ENCODE measurements at regions not wholly inside any gene's neighbourhood (a gene's known extent, or its start where the extent isn't known, plus 50 kb on each side); places are given as distances from the start of the nearest gene placed in this dataset.

GRCh38 chr9:7739595-7739994 is 60.0 kb downstream of the DMAC1 start:
- Histone ChIP-seq H3K27me3 (ENCODE audit: insufficient read depth, low read depth) (no peaks in the 10 kb centered on the region), H4K20me1 (ENCODE audit: insufficient read depth) (no peaks in the 10 kb centered on the region), H3K36me3 (ENCODE audit: low read depth) (no peaks in the 10 kb centered on the region), H3K27ac (no peak overlapping the region), H3K9me3 (ENCODE audit: insufficient read depth, low read depth) (no peaks in the 10 kb centered on the region), H3K9me2 (ENCODE audit: insufficient read depth) (no peaks in the 10 kb centered on the region), H3F3A (ENCODE audit: insufficient read depth, low read depth) (no peaks in the 10 kb centered on the region), H2AFZ (no peak overlapping the region), H3K4me3 (no peak overlapping the region), H3K4me1 (replicated peaks; ENCODE audit: insufficient read depth) (no peaks in the 10 kb centered on the region), H3K79me2 (ENCODE audit: low read depth) (no peaks in the 10 kb centered on the region), H3K4me2 (no peak overlapping the region)
- intact Hi-C loops (cut with micrococcal nuclease; ENCODE audit: unreplicated experiment) = no loop called here
- TF ChIP-seq CTCF (conservative IDR thresholded peaks at IDR 0.05) (no peak), EZH2 (IDR thresholded peaks at IDR 0.05; ENCODE audit: low read depth) (no peak)
- no peak for DNase-seq
- BruUV-seq (replicated peaks) = no TSS peak
- CTCF ChIA-PET = no interaction called here
- POLR2A ChIA-PET (ENCODE audit: unreplicated experiment) = no interaction called here

GRCh38 chr9:7735311-7735710 is 64.3 kb downstream of the DMAC1 start:
- Histone ChIP-seq H3K36me3 (ENCODE audit: low read depth) (no peaks in the 10 kb centered on the region), H3F3A (ENCODE audit: insufficient read depth, low read depth) (no peaks in the 10 kb centered on the region), H3K4me2 (no peak overlapping the region), H3K9me2 (ENCODE audit: insufficient read depth) (no peaks in the 10 kb centered on the region), H3K4me3 (no peak overlapping the region), H3K27ac (no peak overlapping the region), H3K4me1 (replicated peaks; ENCODE audit: insufficient read depth) (no peaks in the 10 kb centered on the region), H4K20me1 (ENCODE audit: insufficient read depth) (no peaks in the 10 kb centered on the region), H2AFZ (no peak overlapping the region), H3K9me3 (ENCODE audit: insufficient read depth, low read depth) (no peaks in the 10 kb centered on the region), H3K79me2 (ENCODE audit: low read depth) (no peaks in the 10 kb centered on the region), H3K27me3 (ENCODE audit: insufficient read depth, low read depth) (no peaks in the 10 kb centered on the region)
- BruUV-seq (replicated peaks) = no TSS peak
- CTCF ChIA-PET = no interaction called here
- no peak for DNase-seq
- TF ChIP-seq EZH2 (IDR thresholded peaks at IDR 0.05; ENCODE audit: low read depth) = no peak
- TF ChIP-seq CTCF (conservative IDR thresholded peaks at IDR 0.05) = no peak
- intact Hi-C loops (cut with micrococcal nuclease; ENCODE audit: unreplicated experiment) = no loop called here
- POLR2A ChIA-PET (ENCODE audit: unreplicated experiment) = no interaction called here

GRCh38 chr9:7730164-7730445 is 69.5 kb downstream of the DMAC1 start:
- Histone ChIP-seq H3K9me2 (ENCODE audit: insufficient read depth) (no peaks in the 10 kb centered on the region), H2AFZ (no peak overlapping the region), H4K20me1 (ENCODE audit: insufficient read depth) (no peaks in the 10 kb centered on the region), H3K27me3 (ENCODE audit: insufficient read depth, low read depth) (peaks cover 3% of the 10 kb centered on the region; the same call in 1 of the 2 replicates), H3K9me3 (ENCODE audit: insufficient read depth, low read depth) (no peaks in the 10 kb centered on the region), H3K4me1 (replicated peaks; ENCODE audit: insufficient read depth) (no peaks in the 10 kb centered on the region), H3K27ac (no peak overlapping the region), H3K36me3 (ENCODE audit: low read depth) (no peaks in the 10 kb centered on the region), H3K4me3 (no peak overlapping the region), H3F3A (ENCODE audit: insufficient read depth, low read depth) (no peaks in the 10 kb centered on the region), H3K4me2 (no peak overlapping the region), H3K79me2 (ENCODE audit: low read depth) (no peaks in the 10 kb centered on the region)
- BruUV-seq (replicated peaks) = no TSS peak
- intact Hi-C loops (cut with micrococcal nuclease; ENCODE audit: unreplicated experiment) = no loop called here
- POLR2A ChIA-PET (ENCODE audit: unreplicated experiment) = interaction anchor here (0.6 kb wide), 1 partner anchor 209 kb away, joined by 5 read pairs; no protein-coding TSS in a partner anchor
- CTCF ChIA-PET = no interaction called here
- TF ChIP-seq EZH2 (IDR thresholded peaks at IDR 0.05; ENCODE audit: low read depth) (no peak), CTCF (conservative IDR thresholded peaks at IDR 0.05) (no peak)
- DNase-seq = no peak
